H1 (cell line): ENCODE measurements at regions not wholly inside any gene's neighbourhood (a gene's known extent, or its start where the extent isn't known, plus 50 kb on each side); places are given as distances from the start of the nearest gene placed in this dataset.

Experiments used
- CEBPB ChIP-seq: IDR thresholded peaks from 2 replicates; pipeline ENCODE4 v1.6.1; 2012; ENCODE audit warnings: low read depth, low read length
- EP300 ChIP-seq, 2 experiments: IDR thresholded peaks; 1 replicate in 1 of 2; 2 replicates in 1 of 2; pipeline ENCODE4 v1.6.1; 2011 to 2012; ENCODE audit warnings: low read depth in 2 of 2, low read length in 2 of 2, mild to moderate bottlenecking in 2 of 2, borderline replicate concordance in 1 of 2, inconsistent platforms in 1 of 2, moderate library complexity in 1 of 2
- EZH2 ChIP-seq: fragments of 200-600 bp; sonication (generic); IDR thresholded peaks from 2 replicates; pipeline ENCODE4 v1.7.1; 2012; ENCODE audit warnings: low read depth, mild to moderate bottlenecking, moderate library complexity, low read length, inconsistent platforms; ENCODE audit not compliant: severe bottlenecking
- FOSL1 ChIP-seq: IDR thresholded peaks from 2 replicates; pipeline ENCODE4 v1.6.1; 2011; ENCODE audit warnings: mild to moderate bottlenecking, low read depth, low read length, moderate library complexity; ENCODE audit not compliant: insufficient read depth
- HDAC2 ChIP-seq, 2 experiments: fragments of 300-600 bp in 1 of 2; sonication (generic) in 1 of 2; IDR thresholded peaks; 2 replicates each; pipeline ENCODE4 v1.6.1; 2011 to 2012; ENCODE audit warnings: low read depth in 2 of 2, low read length in 2 of 2, mild to moderate bottlenecking in 2 of 2, moderate library complexity in 2 of 2, borderline replicate concordance in 1 of 2, inconsistent platforms in 1 of 2
- RFX5 ChIP-seq: IDR thresholded peaks from 2 replicates; pipeline ENCODE4 v1.6.1; 2011; ENCODE audit warnings: low read depth, low read length, improper control_type of control experiment, borderline replicate concordance
- TBP ChIP-seq: IDR thresholded peaks from 2 replicates; pipeline ENCODE4 v1.6.1; 2011; ENCODE audit warnings: low read depth, low read length, improper control_type of control experiment
- TF ChIP-seq, protein P1 (sequence below): fragments of 300-600 bp; sonication (generic); IDR thresholded peaks from 2 replicates; pipeline ENCODE4 v1.7.1; 2012; ENCODE audit warnings: low read length, moderate library complexity, mild to moderate bottlenecking, inconsistent platforms; ENCODE audit not compliant: insufficient replicate concordance
- TF ChIP-seq, protein P2 (sequence below), 3 experiments: IDR thresholded peaks; 1 replicate in 2 of 3; 2 replicates in 1 of 3; pipeline versions ENCODE4 v1.5.1 to v1.6.1; 2011; ENCODE audit warnings: low read length in 3 of 3, mild to moderate bottlenecking in 3 of 3, inconsistent platforms in 2 of 3, low read depth in 1 of 3, moderate library complexity in 1 of 3; ENCODE audit not compliant: insufficient read depth in 1 of 3; ENCODE audit errors: control extremely low read depth in 1 of 3

DNA sequence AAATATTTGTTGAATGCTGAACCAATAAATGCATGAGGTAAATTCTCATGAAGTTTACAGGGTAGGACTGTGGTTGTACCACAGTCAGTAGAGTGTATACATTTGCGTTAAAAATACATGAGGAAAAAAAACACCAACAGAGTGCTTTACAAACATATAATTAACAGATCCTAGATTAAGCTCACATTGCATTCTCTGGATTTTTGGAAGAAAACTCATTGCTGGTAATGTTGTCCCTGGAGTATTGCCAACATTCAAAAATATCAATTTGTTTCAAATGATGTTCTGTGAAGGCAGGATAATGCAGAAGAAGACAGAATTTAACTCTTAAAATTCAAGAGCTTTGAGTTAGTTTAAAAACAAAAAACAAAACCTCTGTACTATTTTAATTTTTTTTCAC is 95.5 kb downstream of the MBL2 start (continued):
- TF ChIP-seq, protein P1, sequence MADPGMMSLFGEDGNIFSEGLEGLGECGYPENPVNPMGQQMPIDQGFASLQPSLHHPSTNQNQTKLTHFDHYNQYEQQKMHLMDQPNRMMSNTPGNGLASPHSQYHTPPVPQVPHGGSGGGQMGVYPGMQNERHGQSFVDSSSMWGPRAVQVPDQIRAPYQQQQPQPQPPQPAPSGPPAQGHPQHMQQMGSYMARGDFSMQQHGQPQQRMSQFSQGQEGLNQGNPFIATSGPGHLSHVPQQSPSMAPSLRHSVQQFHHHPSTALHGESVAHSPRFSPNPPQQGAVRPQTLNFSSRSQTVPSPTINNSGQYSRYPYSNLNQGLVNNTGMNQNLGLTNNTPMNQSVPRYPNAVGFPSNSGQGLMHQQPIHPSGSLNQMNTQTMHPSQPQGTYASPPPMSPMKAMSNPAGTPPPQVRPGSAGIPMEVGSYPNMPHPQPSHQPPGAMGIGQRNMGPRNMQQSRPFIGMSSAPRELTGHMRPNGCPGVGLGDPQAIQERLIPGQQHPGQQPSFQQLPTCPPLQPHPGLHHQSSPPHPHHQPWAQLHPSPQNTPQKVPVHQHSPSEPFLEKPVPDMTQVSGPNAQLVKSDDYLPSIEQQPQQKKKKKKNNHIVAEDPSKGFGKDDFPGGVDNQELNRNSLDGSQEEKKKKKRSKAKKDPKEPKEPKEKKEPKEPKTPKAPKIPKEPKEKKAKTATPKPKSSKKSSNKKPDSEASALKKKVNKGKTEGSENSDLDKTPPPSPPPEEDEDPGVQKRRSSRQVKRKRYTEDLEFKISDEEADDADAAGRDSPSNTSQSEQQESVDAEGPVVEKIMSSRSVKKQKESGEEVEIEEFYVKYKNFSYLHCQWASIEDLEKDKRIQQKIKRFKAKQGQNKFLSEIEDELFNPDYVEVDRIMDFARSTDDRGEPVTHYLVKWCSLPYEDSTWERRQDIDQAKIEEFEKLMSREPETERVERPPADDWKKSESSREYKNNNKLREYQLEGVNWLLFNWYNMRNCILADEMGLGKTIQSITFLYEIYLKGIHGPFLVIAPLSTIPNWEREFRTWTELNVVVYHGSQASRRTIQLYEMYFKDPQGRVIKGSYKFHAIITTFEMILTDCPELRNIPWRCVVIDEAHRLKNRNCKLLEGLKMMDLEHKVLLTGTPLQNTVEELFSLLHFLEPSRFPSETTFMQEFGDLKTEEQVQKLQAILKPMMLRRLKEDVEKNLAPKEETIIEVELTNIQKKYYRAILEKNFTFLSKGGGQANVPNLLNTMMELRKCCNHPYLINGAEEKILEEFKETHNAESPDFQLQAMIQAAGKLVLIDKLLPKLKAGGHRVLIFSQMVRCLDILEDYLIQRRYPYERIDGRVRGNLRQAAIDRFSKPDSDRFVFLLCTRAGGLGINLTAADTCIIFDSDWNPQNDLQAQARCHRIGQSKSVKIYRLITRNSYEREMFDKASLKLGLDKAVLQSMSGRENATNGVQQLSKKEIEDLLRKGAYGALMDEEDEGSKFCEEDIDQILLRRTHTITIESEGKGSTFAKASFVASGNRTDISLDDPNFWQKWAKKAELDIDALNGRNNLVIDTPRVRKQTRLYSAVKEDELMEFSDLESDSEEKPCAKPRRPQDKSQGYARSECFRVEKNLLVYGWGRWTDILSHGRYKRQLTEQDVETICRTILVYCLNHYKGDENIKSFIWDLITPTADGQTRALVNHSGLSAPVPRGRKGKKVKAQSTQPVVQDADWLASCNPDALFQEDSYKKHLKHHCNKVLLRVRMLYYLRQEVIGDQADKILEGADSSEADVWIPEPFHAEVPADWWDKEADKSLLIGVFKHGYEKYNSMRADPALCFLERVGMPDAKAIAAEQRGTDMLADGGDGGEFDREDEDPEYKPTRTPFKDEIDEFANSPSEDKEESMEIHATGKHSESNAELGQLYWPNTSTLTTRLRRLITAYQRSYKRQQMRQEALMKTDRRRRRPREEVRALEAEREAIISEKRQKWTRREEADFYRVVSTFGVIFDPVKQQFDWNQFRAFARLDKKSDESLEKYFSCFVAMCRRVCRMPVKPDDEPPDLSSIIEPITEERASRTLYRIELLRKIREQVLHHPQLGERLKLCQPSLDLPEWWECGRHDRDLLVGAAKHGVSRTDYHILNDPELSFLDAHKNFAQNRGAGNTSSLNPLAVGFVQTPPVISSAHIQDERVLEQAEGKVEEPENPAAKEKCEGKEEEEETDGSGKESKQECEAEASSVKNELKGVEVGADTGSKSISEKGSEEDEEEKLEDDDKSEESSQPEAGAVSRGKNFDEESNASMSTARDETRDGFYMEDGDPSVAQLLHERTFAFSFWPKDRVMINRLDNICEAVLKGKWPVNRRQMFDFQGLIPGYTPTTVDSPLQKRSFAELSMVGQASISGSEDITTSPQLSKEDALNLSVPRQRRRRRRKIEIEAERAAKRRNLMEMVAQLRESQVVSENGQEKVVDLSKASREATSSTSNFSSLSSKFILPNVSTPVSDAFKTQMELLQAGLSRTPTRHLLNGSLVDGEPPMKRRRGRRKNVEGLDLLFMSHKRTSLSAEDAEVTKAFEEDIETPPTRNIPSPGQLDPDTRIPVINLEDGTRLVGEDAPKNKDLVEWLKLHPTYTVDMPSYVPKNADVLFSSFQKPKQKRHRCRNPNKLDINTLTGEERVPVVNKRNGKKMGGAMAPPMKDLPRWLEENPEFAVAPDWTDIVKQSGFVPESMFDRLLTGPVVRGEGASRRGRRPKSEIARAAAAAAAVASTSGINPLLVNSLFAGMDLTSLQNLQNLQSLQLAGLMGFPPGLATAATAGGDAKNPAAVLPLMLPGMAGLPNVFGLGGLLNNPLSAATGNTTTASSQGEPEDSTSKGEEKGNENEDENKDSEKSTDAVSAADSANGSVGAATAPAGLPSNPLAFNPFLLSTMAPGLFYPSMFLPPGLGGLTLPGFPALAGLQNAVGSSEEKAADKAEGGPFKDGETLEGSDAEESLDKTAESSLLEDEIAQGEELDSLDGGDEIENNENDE = no peak
- TF ChIP-seq TBP (no peak), EZH2 (no peak), CEBPB (no peak), EP300 (IDR thresholded peaks at IDR 0.05; ENCODE audit: borderline replicate concordance in 1 of 2, low read depth in 2 of 2, low read length in 2 of 2) (no peak), FOSL1 (no peak), RFX5 (no peak), HDAC2 (IDR thresholded peaks at IDR 0.05; ENCODE audit: borderline replicate concordance in 1 of 2, low read depth in 2 of 2, low read length in 2 of 2) (no peak)
- TF ChIP-seq, protein P2, sequence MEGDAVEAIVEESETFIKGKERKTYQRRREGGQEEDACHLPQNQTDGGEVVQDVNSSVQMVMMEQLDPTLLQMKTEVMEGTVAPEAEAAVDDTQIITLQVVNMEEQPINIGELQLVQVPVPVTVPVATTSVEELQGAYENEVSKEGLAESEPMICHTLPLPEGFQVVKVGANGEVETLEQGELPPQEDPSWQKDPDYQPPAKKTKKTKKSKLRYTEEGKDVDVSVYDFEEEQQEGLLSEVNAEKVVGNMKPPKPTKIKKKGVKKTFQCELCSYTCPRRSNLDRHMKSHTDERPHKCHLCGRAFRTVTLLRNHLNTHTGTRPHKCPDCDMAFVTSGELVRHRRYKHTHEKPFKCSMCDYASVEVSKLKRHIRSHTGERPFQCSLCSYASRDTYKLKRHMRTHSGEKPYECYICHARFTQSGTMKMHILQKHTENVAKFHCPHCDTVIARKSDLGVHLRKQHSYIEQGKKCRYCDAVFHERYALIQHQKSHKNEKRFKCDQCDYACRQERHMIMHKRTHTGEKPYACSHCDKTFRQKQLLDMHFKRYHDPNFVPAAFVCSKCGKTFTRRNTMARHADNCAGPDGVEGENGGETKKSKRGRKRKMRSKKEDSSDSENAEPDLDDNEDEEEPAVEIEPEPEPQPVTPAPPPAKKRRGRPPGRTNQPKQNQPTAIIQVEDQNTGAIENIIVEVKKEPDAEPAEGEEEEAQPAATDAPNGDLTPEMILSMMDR (IDR thresholded peaks at IDR 0.05; ENCODE audit: control extremely low read depth in 1 of 3, insufficient read depth in 1 of 3, low read depth in 1 of 3, low read length in 3 of 3) = no peak
